Skeletal muscle satellite cell (primary cell): ENCODE measurements at regions not wholly inside any gene's neighbourhood (a gene's known extent, or its start where the extent isn't known, plus 50 kb on each side); places are given as distances from the start of the nearest gene placed in this dataset.
"Not testable (repeated sequence)": the region's sequence is repeated elsewhere in the genome, so short reads cannot be mapped to it uniquely, and the experiment has no call there.

Experiments
- H3K27me3 ChIP-seq: 2 replicates; pipeline ENCODE4 v1.7.0; 2013; ENCODE audit warnings: low read length; ENCODE audit not compliant: control insufficient read depth, insufficient read depth
- H3K36me3 ChIP-seq: 2 replicates; pipeline ENCODE4 v1.7.0; 2013; ENCODE audit warnings: mild to moderate bottlenecking, control low read depth, low read length; ENCODE audit not compliant: insufficient read depth
- H3K4me1 ChIP-seq: 2 replicates; pipeline ENCODE4 v1.7.0; 2013; ENCODE audit warnings: low read length; ENCODE audit not compliant: control insufficient read depth, insufficient read depth
- H3K4me2 ChIP-seq: 2 replicates; pipeline ENCODE4 v1.7.0; 2013; ENCODE audit warnings: mild to moderate bottlenecking, low read length
- H3K4me3 ChIP-seq: 2 replicates; pipeline ENCODE4 v1.7.0; 2013; ENCODE audit warnings: low read length
- H3K9ac ChIP-seq: 2 replicates; pipeline ENCODE4 v1.7.0; 2013; ENCODE audit warnings: mild to moderate bottlenecking, low read depth, low read length, moderate library complexity
- H3K9me3 ChIP-seq: replicated peaks from 2 replicates; pipeline ENCODE4 v1.7.0; 2013; ENCODE audit warnings: mild to moderate bottlenecking, control low read depth, low read length

DNA sequence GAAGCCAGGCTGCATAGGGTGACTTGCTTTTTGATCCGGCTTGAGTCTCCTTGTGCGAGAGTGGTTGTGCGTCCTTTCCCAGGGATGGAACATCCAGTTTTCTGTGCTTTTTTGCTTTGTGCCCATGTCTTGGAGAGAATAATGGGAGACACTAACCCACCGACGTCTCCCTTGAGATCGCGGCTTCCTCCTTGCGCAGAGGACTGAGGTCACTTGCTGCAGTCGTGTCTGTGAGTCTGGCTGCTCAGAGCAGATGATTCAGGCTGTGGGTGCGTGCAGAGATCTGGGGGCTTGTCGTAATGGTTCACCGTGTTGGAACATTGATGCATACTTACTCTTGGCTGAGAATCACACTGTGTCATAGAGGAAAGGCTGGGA lies 164.5 kb upstream of the CACNA1E start:
- Histone ChIP-seq H3K4me3 (no peak overlapping the region), H3K9ac (no peak overlapping the region), H3K4me1 (no peaks in the 10 kb centered on the region), H3K36me3 (no peaks in the 10 kb centered on the region), H3K27me3 (peaks cover 79% of the 10 kb centered on the region), H3K4me2 (no peak overlapping the region), H3K9me3 (no peaks in the 10 kb centered on the region)

DNA sequence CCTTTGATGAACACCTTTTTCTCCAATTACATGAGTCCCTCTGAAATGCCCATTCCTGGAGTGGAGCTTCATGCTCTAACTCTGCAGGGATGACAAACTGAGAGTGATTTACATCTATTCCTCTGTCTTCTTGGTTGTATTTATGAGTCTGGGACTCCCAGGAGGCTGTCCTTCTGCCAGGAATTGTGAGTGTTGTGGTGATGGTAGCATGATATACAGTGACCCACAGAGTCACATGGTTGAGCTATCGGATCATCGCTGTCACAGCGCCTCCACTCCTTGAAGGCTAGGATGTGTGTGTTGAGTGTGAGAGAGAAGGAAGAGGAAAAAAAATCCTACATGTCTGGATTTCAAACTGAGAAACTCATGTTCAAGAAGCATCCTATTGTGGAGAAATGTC lies 163.4 kb upstream of the CACNA1E start:
- Histone ChIP-seq H3K9ac (no peak overlapping the region), H3K9me3 (no peaks in the 10 kb centered on the region), H3K27me3 (peaks cover 69% of the 10 kb centered on the region), H3K36me3 (no peaks in the 10 kb centered on the region), H3K4me3 (no peak overlapping the region), H3K4me2 (no peak overlapping the region), H3K4me1 (no peaks in the 10 kb centered on the region)

DNA sequence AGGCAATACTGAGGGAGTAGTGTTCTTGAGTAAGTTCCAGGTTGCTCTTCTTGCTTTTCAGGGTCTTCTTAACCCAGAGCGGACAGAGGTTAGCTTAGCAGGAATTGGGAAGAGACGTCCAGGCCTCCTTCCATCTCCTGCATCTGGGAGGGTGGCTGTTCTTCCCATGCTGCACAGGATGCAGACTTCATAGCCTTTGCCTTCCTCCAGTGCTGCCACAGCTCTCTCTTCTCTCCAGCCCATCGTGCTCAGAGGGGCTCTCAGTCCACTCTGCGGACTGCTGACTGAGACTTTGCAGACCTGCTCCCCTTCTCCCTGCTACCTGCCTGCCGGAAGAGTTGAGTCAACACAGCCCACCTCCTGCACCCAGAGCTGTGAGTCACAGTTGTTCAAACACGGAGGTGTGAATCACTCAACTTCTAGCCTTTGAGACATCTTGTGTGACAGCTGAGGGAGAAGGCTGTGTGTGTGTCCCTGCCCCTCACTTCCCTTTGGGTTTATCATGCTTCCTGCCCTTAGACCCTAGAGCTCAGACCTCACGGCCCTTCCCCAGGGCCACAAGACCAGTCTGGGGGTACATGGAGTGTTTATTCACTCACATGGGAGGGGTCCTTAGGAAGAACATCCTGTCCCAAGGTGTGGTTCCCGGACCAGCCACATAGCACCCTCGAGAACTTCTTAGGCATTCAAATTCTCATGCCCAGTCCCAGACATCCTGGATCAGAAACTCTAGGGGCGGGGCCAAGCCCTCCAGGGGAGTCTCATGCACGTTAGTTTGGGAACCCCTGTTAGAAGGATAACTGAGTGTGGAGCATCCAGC lies 158.3 kb upstream of the CACNA1E start:
- Histone ChIP-seq H3K4me3 (no peak overlapping the region), H3K4me2 (no peak overlapping the region), H3K27me3 (peaks cover 20% of the 10 kb centered on the region), H3K9ac (no peak overlapping the region), H3K4me1 (no peaks in the 10 kb centered on the region), H3K9me3 (no peaks in the 10 kb centered on the region), H3K36me3 (no peaks in the 10 kb centered on the region)

DNA sequence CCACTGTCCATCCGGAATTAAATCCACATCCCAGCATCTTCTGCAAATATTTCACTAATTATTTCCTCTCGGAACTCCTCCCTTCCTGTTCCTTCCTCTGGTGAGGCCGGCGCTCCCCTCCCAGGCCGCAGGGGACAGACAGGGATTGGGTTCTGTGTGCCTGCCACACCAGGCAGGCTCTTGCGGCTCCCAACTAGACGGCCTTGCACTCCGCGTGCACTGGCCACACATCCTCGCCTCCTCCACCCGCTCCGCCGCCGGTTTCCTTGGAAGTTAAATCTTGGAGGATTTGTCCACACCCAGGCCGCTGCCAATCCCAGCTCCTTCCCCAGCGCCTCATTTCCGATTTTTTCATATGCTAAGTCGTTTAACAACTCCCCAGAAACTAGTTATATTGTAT lies 157.6 kb upstream of the CACNA1E start:
- H3K36me3 ChIP-seq, H3K9ac ChIP-seq, H3K4me3 ChIP-seq, H3K4me2 ChIP-seq, H3K9me3 ChIP-seq, H3K4me1 ChIP-seq: not testable (repeated sequence)
- peaks cover 14% of the 10 kb centered on the region for H3K27me3 ChIP-seq

DNA sequence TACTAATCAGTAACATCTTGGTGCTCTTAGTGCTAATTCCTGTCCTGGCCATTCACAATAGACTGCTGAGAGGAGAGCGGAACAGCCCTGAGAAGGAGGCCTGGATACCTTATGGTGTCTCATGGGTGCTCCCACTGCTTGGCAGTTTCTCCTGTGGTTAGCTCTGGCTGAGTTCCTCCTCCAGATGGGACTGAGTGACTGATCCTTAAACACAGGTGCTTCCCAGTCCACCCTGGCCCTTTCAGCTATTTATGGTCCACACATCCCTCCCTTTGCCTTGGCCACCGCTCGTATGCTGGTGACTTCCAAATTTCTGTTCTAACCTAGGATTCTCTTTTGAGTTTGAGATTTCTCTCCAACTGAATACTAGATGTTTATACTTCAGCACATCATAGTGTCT lies 157.0 kb upstream of the CACNA1E start:
- no peak overlapping the region for H3K4me3 ChIP-seq
- no peak overlapping the region for H3K9ac ChIP-seq
- no peaks in the 10 kb centered on the region for H3K9me3 ChIP-seq
- H3K4me1 ChIP-seq = no peaks in the 10 kb centered on the region
- H3K27me3 ChIP-seq = peaks cover 10% of the 10 kb centered on the region
- H3K36me3 ChIP-seq = no peaks in the 10 kb centered on the region
- no peak overlapping the region for H3K4me2 ChIP-seq

DNA sequence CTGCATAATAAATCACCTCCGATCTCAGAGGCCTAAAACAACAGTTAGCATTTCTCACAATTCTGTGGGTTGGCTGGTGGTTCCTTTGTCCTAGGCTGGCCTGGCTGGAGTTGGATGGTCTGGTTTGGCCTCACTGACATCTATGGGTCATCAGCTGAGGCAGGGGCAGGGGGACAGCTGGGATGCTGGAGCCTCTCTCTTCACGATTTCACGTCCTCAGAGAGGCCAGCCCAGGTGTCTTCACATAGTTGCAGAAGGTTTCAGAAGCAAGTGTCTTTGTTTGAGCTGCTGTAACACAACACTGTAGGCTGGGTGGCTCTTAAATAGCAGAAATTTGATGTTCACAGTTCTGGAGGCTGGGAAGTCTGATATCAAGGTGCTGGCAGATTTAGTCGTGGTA lies 155.5 kb upstream of the CACNA1E start:
- H3K9ac ChIP-seq = no peak overlapping the region

DNA sequence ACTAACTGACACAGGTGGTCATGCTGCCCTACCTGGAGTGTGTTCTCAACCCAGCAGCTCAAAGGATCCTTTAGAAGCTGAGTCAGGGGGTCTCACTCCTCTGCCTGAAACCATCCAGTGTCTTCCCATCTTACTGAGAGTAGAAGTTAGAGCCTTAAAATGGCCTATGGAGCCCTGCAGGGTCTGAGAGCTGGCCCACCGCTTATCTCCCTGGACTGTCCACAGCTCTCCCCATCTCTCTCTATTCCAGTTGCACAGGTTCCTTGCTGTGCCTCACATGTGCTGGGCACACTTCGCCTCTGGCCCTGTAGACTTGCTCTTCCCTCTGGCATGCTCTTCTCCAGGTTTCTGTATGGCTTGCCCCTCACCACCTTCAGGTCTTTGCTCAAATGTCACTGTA lies 148.6 kb upstream of the CACNA1E start:
- H3K27me3 ChIP-seq = no peaks in the 10 kb centered on the region
- H3K9ac ChIP-seq = no peak overlapping the region
- no peaks in the 10 kb centered on the region for H3K9me3 ChIP-seq
- H3K36me3 ChIP-seq = no peaks in the 10 kb centered on the region
- no peak overlapping the region for H3K4me3 ChIP-seq
- no peak overlapping the region for H3K4me2 ChIP-seq
- no peaks in the 10 kb centered on the region for H3K4me1 ChIP-seq

More for the DNA sequence above, 155.5 kb upstream of the CACNA1E start:
- H3K4me1 ChIP-seq = no peaks in the 10 kb centered on the region
- H3K4me3 ChIP-seq = no peak overlapping the region
- no peaks in the 10 kb centered on the region for H3K9me3 ChIP-seq
- no peaks in the 10 kb centered on the region for H3K36me3 ChIP-seq
- peaks cover 4% of the 10 kb centered on the region for H3K27me3 ChIP-seq
- H3K4me2 ChIP-seq = no peak overlapping the region

DNA sequence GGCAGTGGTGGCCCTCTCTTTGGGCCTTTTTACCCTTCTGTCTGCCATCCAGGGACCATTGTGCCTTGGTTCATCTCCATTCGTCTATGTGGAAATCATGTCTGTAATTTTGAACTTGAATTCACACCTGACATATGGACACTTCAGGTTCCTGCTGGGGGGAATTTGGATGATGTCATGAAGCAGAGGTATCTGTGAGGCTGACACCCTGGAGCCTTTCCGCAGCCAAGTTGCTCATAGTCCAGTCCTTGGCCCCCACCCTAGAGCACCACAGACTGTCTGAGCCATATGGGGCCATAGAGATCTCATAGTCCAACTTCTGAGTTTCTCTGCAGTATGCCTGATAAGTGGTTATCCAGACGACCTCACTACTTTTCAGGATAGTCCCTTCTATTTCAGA lies 147.7 kb upstream of the CACNA1E start:
- no peaks in the 10 kb centered on the region for H3K9me3 ChIP-seq
- H3K4me3 ChIP-seq = no peak overlapping the region
- no peaks in the 10 kb centered on the region for H3K36me3 ChIP-seq
- H3K4me1 ChIP-seq = no peaks in the 10 kb centered on the region
- no peak overlapping the region for H3K9ac ChIP-seq
- H3K27me3 ChIP-seq = no peaks in the 10 kb centered on the region
- no peak overlapping the region for H3K4me2 ChIP-seq

DNA sequence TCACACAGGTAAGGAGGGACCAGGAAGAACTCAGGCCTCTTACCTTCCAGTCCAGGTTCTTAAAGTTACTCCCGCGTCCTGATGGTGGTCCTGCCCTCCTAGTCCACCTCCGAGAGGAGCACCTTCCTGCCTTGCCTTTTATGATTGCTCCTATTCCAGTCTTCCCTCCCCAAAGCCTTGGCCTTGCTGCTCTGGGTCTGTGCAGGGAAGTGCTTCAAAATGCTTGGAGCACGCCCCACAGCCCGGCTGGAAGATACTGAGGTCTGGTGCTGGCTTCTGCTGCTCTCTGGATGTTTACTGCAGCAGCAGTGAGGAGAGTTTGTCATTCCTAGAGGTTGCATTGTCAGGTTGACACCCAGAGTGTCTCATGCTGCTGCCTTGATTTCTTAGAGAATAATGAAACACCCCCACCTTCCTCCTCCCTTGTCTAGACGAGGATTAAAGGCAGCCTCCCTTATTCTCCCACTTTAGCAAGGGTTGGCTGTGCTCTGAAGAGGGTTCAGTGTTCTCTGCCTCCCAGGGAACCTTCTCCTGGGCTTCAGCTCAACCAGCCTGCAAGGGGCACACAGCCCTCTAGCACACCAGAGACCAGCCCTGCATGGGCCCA lies 142.2 kb upstream of the CACNA1E start:
- no peak overlapping the region for H3K9ac ChIP-seq
- H3K9me3 ChIP-seq = no peaks in the 10 kb centered on the region
- H3K4me1 ChIP-seq = no peaks in the 10 kb centered on the region
- H3K4me3 ChIP-seq = no peak overlapping the region
- H3K36me3 ChIP-seq = no peaks in the 10 kb centered on the region
- H3K27me3 ChIP-seq = no peaks in the 10 kb centered on the region
- no peak overlapping the region for H3K4me2 ChIP-seq

DNA sequence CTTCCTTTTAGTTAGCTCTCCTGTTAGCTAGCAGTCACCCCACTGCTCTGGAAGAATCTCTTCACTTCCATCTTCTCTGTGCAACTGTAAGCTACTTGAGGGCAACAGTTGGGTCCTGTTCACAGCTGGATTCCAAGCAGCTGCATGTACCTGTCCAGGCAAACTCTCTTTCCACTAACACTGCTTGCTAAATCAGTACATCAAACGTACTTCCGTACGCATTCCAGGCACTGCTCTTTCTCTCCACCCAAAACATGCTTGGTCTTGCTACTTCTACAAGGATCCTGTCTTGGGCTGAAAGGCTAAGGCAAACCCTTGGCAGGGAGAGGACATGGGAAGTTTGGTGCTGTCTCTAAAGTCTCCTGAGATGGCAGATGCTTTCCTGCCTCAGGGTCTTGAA lies 139.2 kb upstream of the CACNA1E start:
- no peak overlapping the region for H3K4me3 ChIP-seq
- H3K36me3 ChIP-seq = no peaks in the 10 kb centered on the region
- H3K9me3 ChIP-seq = no peaks in the 10 kb centered on the region
- no peaks in the 10 kb centered on the region for H3K27me3 ChIP-seq
- H3K4me2 ChIP-seq = no peak overlapping the region
- no peak overlapping the region for H3K9ac ChIP-seq
- no peaks in the 10 kb centered on the region for H3K4me1 ChIP-seq

DNA sequence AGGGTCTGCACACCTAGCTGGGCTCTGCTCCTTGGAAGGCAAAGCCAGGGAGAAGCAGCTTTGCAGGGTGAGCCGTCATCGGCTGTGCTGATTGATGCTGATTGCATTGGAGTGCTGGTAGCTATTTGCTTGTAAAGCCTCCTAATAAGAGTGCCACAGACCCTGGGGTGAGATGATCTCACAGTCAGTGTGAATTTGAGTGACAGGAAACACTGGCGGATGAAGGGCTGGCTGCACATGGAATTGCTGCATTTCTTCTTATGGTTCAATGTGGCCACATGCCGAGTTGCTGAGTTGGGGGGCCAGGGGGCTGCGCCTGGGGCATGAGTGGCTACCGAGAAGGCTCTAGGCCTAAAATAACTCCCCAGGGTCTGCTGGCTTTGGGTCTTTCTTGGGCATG lies 138.2 kb upstream of the CACNA1E start:
- H3K9ac ChIP-seq = no peak overlapping the region
- no peaks in the 10 kb centered on the region for H3K36me3 ChIP-seq
- H3K9me3 ChIP-seq = no peaks in the 10 kb centered on the region
- H3K4me2 ChIP-seq = no peak overlapping the region
- H3K4me3 ChIP-seq = no peak overlapping the region
- no peaks in the 10 kb centered on the region for H3K27me3 ChIP-seq
- no peaks in the 10 kb centered on the region for H3K4me1 ChIP-seq
